OCI-LY7 (cell line): ENCODE measurements at regions not wholly inside any gene's neighbourhood (a gene's known extent, or its start where the extent isn't known, plus 50 kb on each side); places are given as distances from the start of the nearest gene placed in this dataset.

ENCODE experiments used
- BruUV-seq: library from RNA; stranded (reverse); fragments of 400-500 nt; replicated peaks from 2 replicates; lab custom pipeline; 2021; lab: Mats Ljungman, UMichigan
- CTCF ChIA-PET: fragments of 300-600 bp; sonication (Branson Sonifier 250); formaldehyde crosslinking; loops from one replicate; lab custom pipeline; 2022; ENCODE audit warnings: antibody characterized with exemption; ENCODE audit not compliant: unreplicated experiment; lab: Charles Lee
- POLR2A ChIA-PET: fragments of 300-600 bp; sonication (Branson Sonifier 250); formaldehyde crosslinking; loops from one replicate; lab custom pipeline; 2022; ENCODE audit warnings: antibody characterized with exemption; lab: Charles Lee
- DNase-seq: peaks from one replicate; pipeline ENCODE4 v3.0.0-alpha.2; 2015; ENCODE audit warnings: low spot score
- H2AFZ ChIP-seq: fragments of 200-600 bp; sonication (generic), shearing (Covaris generic); 2 replicates; pipeline ENCODE4 v1.6.1; 2014; ENCODE audit warnings: mild to moderate bottlenecking, antibody characterized with exemption, low read length, moderate library complexity
- H3K27ac ChIP-seq: fragments of 200-600 bp; sonication (generic); 2 replicates; pipeline ENCODE4 v1.5.1; 2014; ENCODE audit warnings: mixed run types, low read depth, mild to moderate bottlenecking, moderate library complexity, low read length, inconsistent platforms; ENCODE audit not compliant: poor library complexity, severe bottlenecking
- H3K36me3 ChIP-seq: fragments of 200-600 bp; sonication (generic); 2 replicates; pipeline ENCODE4 v1.6.1; 2014; ENCODE audit warnings: mild to moderate bottlenecking, antibody characterized with exemption, low read length, moderate library complexity, mixed read lengths; ENCODE audit not compliant: insufficient read depth
- H3K4me1 ChIP-seq: fragments of 200-600 bp; sonication (generic); 2 replicates; pipeline ENCODE4 v1.5.1; 2014; ENCODE audit warnings: mild to moderate bottlenecking, low read length; ENCODE audit not compliant: insufficient read depth, poor library complexity, severe bottlenecking
- H3K4me2 ChIP-seq: fragments of 200-600 bp; sonication (generic); 2 replicates; pipeline ENCODE4 v1.6.1; 2014; ENCODE audit warnings: mild to moderate bottlenecking, low read length
- H3K4me3 ChIP-seq: fragments of 200-600 bp; sonication (generic); 2 replicates; pipeline ENCODE4 v1.5.1; 2014; ENCODE audit warnings: mild to moderate bottlenecking, low read depth, low read length; ENCODE audit not compliant: poor library complexity, severe bottlenecking
- H3K79me2 ChIP-seq: fragments of 200-600 bp; sonication (generic); 2 replicates; pipeline ENCODE4 v1.6.1; 2016; ENCODE audit warnings: low read depth, mild to moderate bottlenecking, low read length, moderate library complexity, mixed read lengths; ENCODE audit not compliant: insufficient read depth
- H3K9me2 ChIP-seq: fragments of 200-600 bp; sonication (generic); 2 replicates; pipeline ENCODE4 v1.6.1; 2016; ENCODE audit warnings: mild to moderate bottlenecking, low read length, mixed read lengths; ENCODE audit not compliant: insufficient read depth
- H3K9me3 ChIP-seq: fragments of 200-600 bp; sonication (generic); 2 replicates; pipeline ENCODE4 v1.6.1; 2014; ENCODE audit warnings: mild to moderate bottlenecking, mixed run types, low read length, mixed read lengths
- H4K20me1 ChIP-seq: fragments of 200-600 bp; sonication (generic); 2 replicates; pipeline ENCODE4 v1.6.1; 2014; ENCODE audit warnings: mild to moderate bottlenecking, antibody characterized with exemption, low read length, moderate library complexity, mixed read lengths; ENCODE audit not compliant: insufficient read depth
- CTCF ChIP-seq: fragments of 200-600 bp; sonication (generic); conservative IDR thresholded peaks from 2 replicates; pipeline ENCODE4 v1.5.1; 2014; ENCODE audit warnings: mild to moderate bottlenecking, antibody characterized with exemption, low read length, moderate library complexity, mixed read lengths
- EZH2phosphoT487 ChIP-seq: fragments of 200-600 bp; sonication (generic); IDR thresholded peaks from 2 replicates; pipeline ENCODE4 v1.6.1; 2018; ENCODE audit warnings: low read depth, borderline replicate concordance, mild to moderate bottlenecking, mixed run types, antibody characterized with exemption, low read length, moderate library complexity, mixed read lengths
- intact Hi-C: fragments of 100-400 bp; cut with micrococcal nuclease; formaldehyde crosslinking; loops from one replicate; pipeline ENCODE4 v1.10.0; 2022; ENCODE audit not compliant: unreplicated experiment

GRCh38 chr2:57893786-57894185, 152.8 kb upstream of the VRK2 start:
- H3K4me1 ChIP-seq = no peaks in the 10 kb centered on the region
- TF ChIP-seq CTCF (no peak), EZH2phosphoT487 (no peak)
- DNase-seq = no peak
- no peaks in the 10 kb centered on the region for H4K20me1 ChIP-seq
- H3K79me2 ChIP-seq = no peaks in the 10 kb centered on the region
- H3K9me2 ChIP-seq = no peaks in the 10 kb centered on the region
- intact Hi-C loops = no loop called here
- no peaks in the 10 kb centered on the region for H3K36me3 ChIP-seq
- CTCF ChIA-PET = no interaction called here
- POLR2A ChIA-PET = interaction anchor here (0.9 kb wide), 1 partner anchor 24 kb away, joined by 3 read pairs; no protein-coding TSS in a partner anchor
- no peak overlapping the region for H3K4me2 ChIP-seq
- BruUV-seq = no TSS peak
- no peak overlapping the region for H2AFZ ChIP-seq
- no peak overlapping the region for H3K4me3 ChIP-seq
- H3K9me3 ChIP-seq = no peaks in the 10 kb centered on the region
- H3K27ac ChIP-seq = no peak overlapping the region

GRCh38 chr2:57894381-57894780, 152.2 kb upstream of the VRK2 start:
- Histone ChIP-seq H3K36me3 (no peaks in the 10 kb centered on the region), H3K27ac (no peak overlapping the region), H3K9me2 (no peaks in the 10 kb centered on the region), H3K4me3 (no peak overlapping the region), H3K4me1 (no peaks in the 10 kb centered on the region), H2AFZ (no peak overlapping the region), H3K79me2 (no peaks in the 10 kb centered on the region), H3K9me3 (no peaks in the 10 kb centered on the region), H4K20me1 (no peaks in the 10 kb centered on the region), H3K4me2 (no peak overlapping the region)
- ChIA-PET CTCF (no interaction called here), POLR2A (interaction anchor here (0.9 kb wide), 1 partner anchor 24 kb away, joined by 3 read pairs; no protein-coding TSS in a partner anchor)
- TF ChIP-seq EZH2phosphoT487 = no peak
- intact Hi-C loops = no loop called here
- no peak for DNase-seq
- no TSS peak for BruUV-seq

- no peak overlapping the region for H3K27ac ChIP-seq
- ChIA-PET POLR2A (interaction anchor here (0.6 to 1.1 kb wide), 2 partner anchors 29 to 160 kb away, joined by 3 read pairs; no protein-coding TSS in a partner anchor), CTCF (no interaction called here)
- DNase-seq = no peak
- H3K9me2 ChIP-seq = no peaks in the 10 kb centered on the region
- intact Hi-C loops = no loop called here
- H3K4me3 ChIP-seq = no peak overlapping the region
- H3K36me3 ChIP-seq = no peaks in the 10 kb centered on the region
- no peak overlapping the region for H3K4me2 ChIP-seq
- H2AFZ ChIP-seq = no peak overlapping the region
- no peaks in the 10 kb centered on the region for H4K20me1 ChIP-seq
- TF ChIP-seq CTCF (no peak), EZH2phosphoT487 (no peak)
- BruUV-seq = no TSS peak
- no peaks in the 10 kb centered on the region for H3K9me3 ChIP-seq
- no peaks in the 10 kb centered on the region for H3K79me2 ChIP-seq
- no peaks in the 10 kb centered on the region for H3K4me1 ChIP-seq
Observed at GRCh38 chr2:57897920-57898319, 148.7 kb upstream of the VRK2 start.
